IMR-90 (cell line): ENCODE measurements at regions not wholly inside any gene's neighbourhood (a gene's known extent, or its start where the extent isn't known, plus 50 kb on each side); places are given as distances from the start of the nearest gene placed in this dataset.

ENCODE experiments used
- ATAC-seq: fragments of 200-7000 bp; cut with Tn5 transposase; 2 replicates; pipeline ENCODE4 v1.9.1; 2020; ENCODE audit warnings: low read depth, mild to moderate bottlenecking, moderate library complexity
- BruUV-seq: library from RNA; stranded (reverse); fragments of 400-500 nt; replicated peaks from 2 replicates; lab custom pipeline; 2021; lab: Mats Ljungman, UMichigan
- CTCF ChIA-PET: fragments of 300-600 bp; formaldehyde crosslinking; extraction: SDS; loops from one replicate; lab custom pipeline; 2021; ENCODE audit warnings: antibody characterized with exemption; lab: Yijun Ruan, JAX
- POLR2A ChIA-PET: fragments of 300-600 bp; sonication (Branson Sonifier 250); formaldehyde crosslinking; loops from one replicate; lab custom pipeline; 2022; ENCODE audit warnings: antibody characterized with exemption; ENCODE audit not compliant: unreplicated experiment; lab: Charles Lee
- DNase-seq: peaks from one replicate; pipeline ENCODE4 v3.0.0; 2013
- H2AFZ ChIP-seq: replicated peaks from 2 replicates; pipeline ENCODE3; 2013; ENCODE audit warnings: low read length, mild to moderate bottlenecking; ENCODE audit not compliant: poor library complexity
- H2AK5ac ChIP-seq: 2 replicates; pipeline ENCODE4 v1.6.1; 2013; ENCODE audit warnings: low read depth, low read length, inconsistent platforms
- H2AK9ac ChIP-seq: replicated peaks from 2 replicates; pipeline ENCODE3; 2013; ENCODE audit warnings: mild to moderate bottlenecking, low read depth, low read length, moderate library complexity; ENCODE audit not compliant: poor library complexity
- H2BK120ac ChIP-seq: 2 replicates; pipeline ENCODE4 v1.6.1; 2013; ENCODE audit warnings: low read depth, low read length, inconsistent platforms
- H2BK15ac ChIP-seq: 3 replicates; pipeline ENCODE4 v1.6.1; 2013; ENCODE audit warnings: low read depth, low read length, inconsistent platforms
- H2BK20ac ChIP-seq: 2 replicates; pipeline ENCODE4 v1.6.1; 2013; ENCODE audit warnings: low read depth, mild to moderate bottlenecking, inconsistent platforms, low read length, moderate library complexity
- H2BK5ac ChIP-seq: 2 replicates; pipeline ENCODE4 v1.6.1; 2013; ENCODE audit warnings: mild to moderate bottlenecking, low read depth, low read length, inconsistent platforms; ENCODE audit not compliant: poor library complexity, severe bottlenecking
- H3K14ac ChIP-seq: replicated peaks from 2 replicates; pipeline ENCODE4 v1.6.1; 2013; ENCODE audit warnings: low read depth, low read length, inconsistent platforms
- H3K18ac ChIP-seq: 2 replicates; pipeline ENCODE4 v1.6.1; 2013; ENCODE audit warnings: low read depth, low read length, control low read depth
- H3K23ac ChIP-seq: 2 replicates; pipeline ENCODE4 v1.6.1; 2013; ENCODE audit warnings: low read depth, low read length, inconsistent platforms
- H3K27ac ChIP-seq: 2 replicates; pipeline ENCODE4 v1.5.1; 2013; ENCODE audit warnings: mild to moderate bottlenecking, control low read depth, low read length; ENCODE audit not compliant: insufficient read depth
- H3K27me3 ChIP-seq: 2 replicates; pipeline ENCODE4 v1.6.1; 2013; ENCODE audit warnings: low read length; ENCODE audit not compliant: control insufficient read depth, insufficient read depth
- H3K36me3 ChIP-seq: 2 replicates; pipeline ENCODE4 v1.6.1; 2013; ENCODE audit warnings: low read length, mixed read lengths; ENCODE audit not compliant: control insufficient read depth, insufficient read depth
- H3K4ac ChIP-seq: 2 replicates; pipeline ENCODE4 v1.6.1; 2013; ENCODE audit warnings: low read depth, low read length, inconsistent platforms
- H3K4me1 ChIP-seq: 2 replicates; pipeline ENCODE4 v1.6.1; 2013; ENCODE audit warnings: low read length, mixed read lengths; ENCODE audit not compliant: control insufficient read depth, insufficient read depth
- H3K4me2 ChIP-seq: 2 replicates; pipeline ENCODE4 v1.6.1; 2013; ENCODE audit warnings: low read depth, mild to moderate bottlenecking, control low read depth, low read length, moderate library complexity
- H3K4me3 ChIP-seq: 2 replicates; pipeline ENCODE4 v1.5.1; 2013; ENCODE audit warnings: low read depth, mild to moderate bottlenecking, control low read depth, low read length, moderate library complexity; ENCODE audit not compliant: insufficient read depth
- H3K56ac ChIP-seq: 2 replicates; pipeline ENCODE4 v1.6.1; 2013; ENCODE audit warnings: low read length, inconsistent platforms; ENCODE audit not compliant: insufficient read depth; ENCODE audit errors: extremely low read depth
- H3K79me1 ChIP-seq, 2 experiments: 2 replicates each; pipeline ENCODE4 v1.6.1; 2013; ENCODE audit warnings: low read length in 2 of 2, inconsistent platforms in 1 of 2, low read depth in 1 of 2
- H3K9ac ChIP-seq: 2 replicates; pipeline ENCODE4 v1.6.1; 2013; ENCODE audit warnings: low read depth, low read length, control low read depth
- H3K9me1 ChIP-seq: 2 replicates; pipeline ENCODE4 v1.6.1; 2013; ENCODE audit warnings: low read length, inconsistent platforms; ENCODE audit not compliant: insufficient read depth
- H3K9me3 ChIP-seq: 2 replicates; pipeline ENCODE4 v1.6.1; 2013; ENCODE audit warnings: low read length; ENCODE audit not compliant: control insufficient read depth, insufficient read depth
- H4K20me1 ChIP-seq: 2 replicates; pipeline ENCODE4 v1.6.1; 2013; ENCODE audit warnings: low read length, inconsistent platforms; ENCODE audit not compliant: insufficient read depth
- H4K5ac ChIP-seq: 2 replicates; pipeline ENCODE4 v1.6.1; 2013; ENCODE audit warnings: mild to moderate bottlenecking, low read depth, low read length, control low read depth
- H4K8ac ChIP-seq, 2 experiments: 2 replicates each; pipeline ENCODE4 v1.6.1; 2013; ENCODE audit warnings: low read depth in 2 of 2, low read length in 2 of 2, control low read depth in 1 of 2, inconsistent platforms in 1 of 2
- H4K91ac ChIP-seq: 2 replicates; pipeline ENCODE4 v1.6.1; 2013; ENCODE audit warnings: low read depth, low read length, inconsistent platforms; ENCODE audit not compliant: insufficient read depth
- BHLHE40 ChIP-seq: fragments of 150-350 bp; IDR thresholded peaks from 2 replicates; pipeline ENCODE4 v1.6.1; 2016; ENCODE audit warnings: mild to moderate bottlenecking, low read depth, low read length
- CEBPB ChIP-seq: IDR thresholded peaks from 2 replicates; pipeline ENCODE4 v1.6.1; 2012; ENCODE audit warnings: low read depth, low read length, improper control_type of control experiment
- CHD1 ChIP-seq: IDR thresholded peaks from 2 replicates; pipeline ENCODE4 v1.6.1; 2012; ENCODE audit warnings: low read depth, low read length, improper control_type of control experiment
- ELK1 ChIP-seq: fragments of 150-350 bp; IDR thresholded peaks from 2 replicates; pipeline ENCODE4 v1.6.1; 2016; ENCODE audit warnings: low read depth, mild to moderate bottlenecking, low read length, moderate library complexity, borderline replicate concordance
- FOS ChIP-seq: fragments of 150-350 bp; IDR thresholded peaks from 2 replicates; pipeline ENCODE4 v1.6.1; 2016; ENCODE audit warnings: low read depth, low read length
- MAFK ChIP-seq: IDR thresholded peaks from 2 replicates; pipeline ENCODE4 v1.6.1; 2012; ENCODE audit warnings: low read depth, low read length, improper control_type of control experiment
- MAZ ChIP-seq: IDR thresholded peaks from 2 replicates; pipeline ENCODE4 v1.6.1; 2012; ENCODE audit warnings: low read depth, mild to moderate bottlenecking, low read length, improper control_type of control experiment, moderate library complexity, borderline replicate concordance
- MXI1 ChIP-seq: IDR thresholded peaks from 2 replicates; pipeline ENCODE4 v1.6.1; 2012; ENCODE audit warnings: low read depth, mild to moderate bottlenecking, low read length, moderate library complexity, borderline replicate concordance
- NFE2L2 ChIP-seq: fragments of 150-350 bp; IDR thresholded peaks from 2 replicates; pipeline ENCODE4 v1.6.1; 2016; ENCODE audit warnings: low read depth, mild to moderate bottlenecking, low read length
- POLR2A ChIP-seq: IDR thresholded peaks from 2 replicates; pipeline ENCODE4 v1.6.1; 2012; ENCODE audit warnings: mild to moderate bottlenecking, low read depth, low read length
- RAD21 ChIP-seq: IDR thresholded peaks from 2 replicates; pipeline ENCODE4 v1.6.1; 2012; ENCODE audit warnings: low read length, improper control_type of control experiment
- RCOR1 ChIP-seq: IDR thresholded peaks from 2 replicates; pipeline ENCODE4 v1.6.1; 2012; ENCODE audit warnings: mild to moderate bottlenecking, low read length, improper control_type of control experiment; ENCODE audit not compliant: insufficient replicate concordance
- RFX5 ChIP-seq: IDR thresholded peaks from 2 replicates; pipeline ENCODE4 v1.8.0; 2012; ENCODE audit warnings: low read depth, mild to moderate bottlenecking, low read length, moderate library complexity
- SMC3 ChIP-seq: fragments of 150-350 bp; IDR thresholded peaks from 2 replicates; pipeline ENCODE4 v1.6.1; 2016; ENCODE audit warnings: low read depth, mild to moderate bottlenecking, antibody characterized with exemption, low read length, moderate library complexity
- WGBS, 2 experiments: methylation state at CpG; one replicate each; pipeline versions ENCODE4 v1.1.5 to v1.1.7; 2013; ENCODE audit warnings: missing lambda C conversion rate in 2 of 2; ENCODE audit not compliant: insufficient read length in 1 of 2; ENCODE audit errors: extremely low coverage in 2 of 2; 5-methylcytosine and 5-hydroxymethylcytosine counted together
- dilution Hi-C: fragments of 300-500 bp; cut with HindIII; formaldehyde crosslinking; loops from one replicate; pipeline ENCODE4 v1.14.3; 2018; ENCODE audit warnings: low sequenced_read_pairs; ENCODE audit not compliant: unreplicated experiment
- in situ Hi-C: fragments of 300-500 bp; cut with MboI; formaldehyde crosslinking; loops from 3 replicates; pipeline ENCODE4 v1.14.3; 2019; ENCODE audit warnings: low sequenced_read_pairs, inconsistent platforms, mixed read lengths
- intact Hi-C: fragments of 100-400 bp; cut with micrococcal nuclease; formaldehyde crosslinking; loops from 2 replicates; pipeline ENCODE4 v1.10.0; 2022
- TF ChIP-seq, protein P1 (sequence below): conservative IDR thresholded peaks from 2 replicates; pipeline ENCODE4 v1.5.1; 2012; ENCODE audit warnings: mild to moderate bottlenecking, low read depth, low read length, improper control_type of control experiment
- TF ChIP-seq, protein P2 (sequence below): fragments of 150-350 bp; IDR thresholded peaks from 2 replicates; pipeline ENCODE4 v1.6.1; 2017; ENCODE audit warnings: mild to moderate bottlenecking, antibody characterized with exemption, low read length, low read depth

- Histone ChIP-seq H3K27me3 (no peaks in the 10 kb centered on the region), H2BK5ac (no peak overlapping the region), H3K18ac (no peak overlapping the region), H3K4me3 (no peak overlapping the region), H3K36me3 (no peaks in the 10 kb centered on the region), H3K14ac (no peak overlapping the region), H3K56ac (no peak overlapping the region), H4K5ac (no peak overlapping the region), H3K4ac (no peak overlapping the region), H3K9me1 (no peaks in the 10 kb centered on the region), H4K20me1 (no peaks in the 10 kb centered on the region), H3K27ac (no peak overlapping the region), H4K8ac (no peak overlapping the region), H3K9me3 (no peaks in the 10 kb centered on the region), H3K4me1 (peaks cover 10% of the 10 kb centered on the region; the same call in 1 of the 2 replicates), H3K9ac (no peak overlapping the region), H3K23ac (no peak overlapping the region), H3K4me2 (no peak overlapping the region), H2AFZ (no peak overlapping the region), H2AK9ac (no peak overlapping the region), H2BK20ac (no peak overlapping the region), H4K91ac (no peak overlapping the region), H2BK15ac (no peak overlapping the region), H2AK5ac (no peak overlapping the region), H3K79me1 (no peaks in the 10 kb centered on the region), H2BK120ac (no peak overlapping the region)
- ATAC-seq = no peak
- ChIA-PET CTCF (interaction anchor here (0.5 kb wide), 1 partner anchor 210 kb away, joined by 4 read pairs; no protein-coding TSS in a partner anchor), POLR2A (no interaction called here)
- in situ Hi-C loops = no loop called here
- dilution Hi-C loops = no loop called here
- intact Hi-C loops = no loop called here
- TF ChIP-seq ELK1 (no peak), CHD1 (no peak), RFX5 (no peak), MAZ (no peak), POLR2A (no peak), FOS (no peak), MXI1 (no peak), RCOR1 (no peak), MAFK (no peak), BHLHE40 (no peak), CEBPB (no peak), NFE2L2 (no peak), RAD21 (no peak), SMC3 (no peak)
- TF ChIP-seq, protein P1, sequence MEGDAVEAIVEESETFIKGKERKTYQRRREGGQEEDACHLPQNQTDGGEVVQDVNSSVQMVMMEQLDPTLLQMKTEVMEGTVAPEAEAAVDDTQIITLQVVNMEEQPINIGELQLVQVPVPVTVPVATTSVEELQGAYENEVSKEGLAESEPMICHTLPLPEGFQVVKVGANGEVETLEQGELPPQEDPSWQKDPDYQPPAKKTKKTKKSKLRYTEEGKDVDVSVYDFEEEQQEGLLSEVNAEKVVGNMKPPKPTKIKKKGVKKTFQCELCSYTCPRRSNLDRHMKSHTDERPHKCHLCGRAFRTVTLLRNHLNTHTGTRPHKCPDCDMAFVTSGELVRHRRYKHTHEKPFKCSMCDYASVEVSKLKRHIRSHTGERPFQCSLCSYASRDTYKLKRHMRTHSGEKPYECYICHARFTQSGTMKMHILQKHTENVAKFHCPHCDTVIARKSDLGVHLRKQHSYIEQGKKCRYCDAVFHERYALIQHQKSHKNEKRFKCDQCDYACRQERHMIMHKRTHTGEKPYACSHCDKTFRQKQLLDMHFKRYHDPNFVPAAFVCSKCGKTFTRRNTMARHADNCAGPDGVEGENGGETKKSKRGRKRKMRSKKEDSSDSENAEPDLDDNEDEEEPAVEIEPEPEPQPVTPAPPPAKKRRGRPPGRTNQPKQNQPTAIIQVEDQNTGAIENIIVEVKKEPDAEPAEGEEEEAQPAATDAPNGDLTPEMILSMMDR = no peak
- TF ChIP-seq, protein P2, sequence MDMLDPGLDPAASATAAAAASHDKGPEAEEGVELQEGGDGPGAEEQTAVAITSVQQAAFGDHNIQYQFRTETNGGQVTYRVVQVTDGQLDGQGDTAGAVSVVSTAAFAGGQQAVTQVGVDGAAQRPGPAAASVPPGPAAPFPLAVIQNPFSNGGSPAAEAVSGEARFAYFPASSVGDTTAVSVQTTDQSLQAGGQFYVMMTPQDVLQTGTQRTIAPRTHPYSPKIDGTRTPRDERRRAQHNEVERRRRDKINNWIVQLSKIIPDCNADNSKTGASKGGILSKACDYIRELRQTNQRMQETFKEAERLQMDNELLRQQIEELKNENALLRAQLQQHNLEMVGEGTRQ = no peak
- no CpG with 5 or more reads among the region's 1 CpG for WGBS, 2 experiments
- BruUV-seq = no TSS peak
- DNase-seq = no peak
These were observed 357.6 kb downstream of the TGFB2 start for GRCh38 chr1:218702775-218703174.
